ENCODE measurements at regions not wholly inside any gene's neighbourhood (a gene's known extent, or its start where the extent isn't known, plus 50 kb on each side); places are given as distances from the start of the nearest gene placed in this dataset.

DNA sequence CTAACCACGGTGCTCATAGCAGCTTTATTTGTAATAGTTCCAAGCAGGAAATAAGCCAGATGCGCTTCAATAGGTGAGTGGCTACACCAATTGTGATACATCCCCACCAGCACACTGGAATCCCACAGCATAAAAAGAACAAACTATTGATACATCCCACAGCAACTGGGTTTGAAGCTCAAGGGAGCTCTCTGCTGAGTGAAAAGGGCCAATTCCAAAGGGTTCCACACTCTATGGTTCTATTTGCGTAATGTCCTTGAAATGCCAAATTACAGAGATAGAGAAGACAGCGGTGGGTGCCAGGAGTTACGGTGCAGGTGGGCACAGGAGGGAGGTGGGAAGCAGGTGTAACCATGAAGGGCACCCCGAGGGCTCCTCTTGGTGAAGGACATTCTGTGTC is 155.3 kb upstream of the PPP1R26 start:
- TF ChIP-seq HCFC1 (IDR thresholded peaks at IDR 0.05; ENCODE audit: low read depth, low read length) (no peak), RNF2 (IDR thresholded peaks at IDR 0.05) (no peak), SIN3A (IDR thresholded peaks at IDR 0.05; ENCODE audit: borderline replicate concordance in 2 of 2, control insufficient read depth in 1 of 2, low read depth in 2 of 2, low read length in 2 of 2) (no peak), SIX5 (IDR thresholded peaks at IDR 0.05; ENCODE audit: borderline replicate concordance in 1 of 2, insufficient read depth in 1 of 2, low read depth in 1 of 2, low read length in 2 of 2) (no peak)
- TF ChIP-seq, protein P1, sequence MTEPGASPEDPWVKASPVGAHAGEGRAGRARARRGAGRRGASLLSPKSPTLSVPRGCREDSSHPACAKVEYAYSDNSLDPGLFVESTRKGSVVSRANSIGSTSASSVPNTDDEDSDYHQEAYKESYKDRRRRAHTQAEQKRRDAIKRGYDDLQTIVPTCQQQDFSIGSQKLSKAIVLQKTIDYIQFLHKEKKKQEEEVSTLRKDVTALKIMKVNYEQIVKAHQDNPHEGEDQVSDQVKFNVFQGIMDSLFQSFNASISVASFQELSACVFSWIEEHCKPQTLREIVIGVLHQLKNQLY (CRISPR knock-in tag; conservative IDR thresholded peaks at IDR 0.05): no peak

Measured in K562 (cell line).